AG04450 (cell line): ENCODE measurements at regions not wholly inside any gene's neighbourhood (a gene's known extent, or its start where the extent isn't known, plus 50 kb on each side); places are given as distances from the start of the nearest gene placed in this dataset.

Experiments
- CTCF ChIA-PET: fragments of 300-600, 350-600 bp; formaldehyde crosslinking; extraction: SDS; loops from one replicate; lab custom pipeline; 2022; ENCODE audit warnings: antibody characterized with exemption, inconsistent platforms; lab: Charles Lee
- POLR2A ChIA-PET: fragments of 350-600 bp; formaldehyde crosslinking; extraction: SDS; loops from one replicate; lab custom pipeline; 2021; ENCODE audit warnings: antibody characterized with exemption, inconsistent platforms; lab: Yijun Ruan, JAX
- DNase-seq: peaks from one replicate; pipeline ENCODE4 v3.0.0-alpha.2; 2011; ENCODE audit warnings: low read depth, low spot score
- H3K27ac ChIP-seq: one replicate; pipeline ENCODE4 v1.5.1; 2012; ENCODE audit warnings: low read depth, low read length, control low read depth
- H3K27me3 ChIP-seq: one replicate; pipeline ENCODE4 v1.6.0; 2012; ENCODE audit warnings: low read length; ENCODE audit not compliant: control insufficient read depth, insufficient read depth
- H3K4me3 ChIP-seq: 2 replicates; pipeline ENCODE4 v1.5.1; 2011; ENCODE audit warnings: mild to moderate bottlenecking, low read depth, low read length, control low read depth
- H3K9me3 ChIP-seq: 2 replicates; pipeline ENCODE4 v1.5.1; 2012; ENCODE audit warnings: low read length; ENCODE audit not compliant: control insufficient read depth, insufficient read depth
- CTCF ChIP-seq: IDR thresholded peaks from 2 replicates; pipeline ENCODE4 v1.5.1; 2011; ENCODE audit warnings: low read depth, low read length, control low read depth, inconsistent platforms

- TF ChIP-seq CTCF, result no peak
- H3K27ac ChIP-seq, result no peak overlapping the region
- POLR2A ChIA-PET, result no interaction called here
- peaks cover 4% of the 10 kb centered on the region; the same call in 1 of the 2 replicates for H3K9me3 ChIP-seq
- no peak for DNase-seq
- H3K27me3 ChIP-seq, result peaks cover 7% of the 10 kb centered on the region
- no peak overlapping the region for H3K4me3 ChIP-seq
- CTCF ChIA-PET, result interaction anchor here (0.9 to 4.2 kb wide), 9 partner anchors 9 to 1321 kb away, joined by 3 to 29 read pairs (median 5); no protein-coding TSS in a partner anchor
Measured at GRCh38 chr4:57191523-57192034, 81.4 kb upstream of the IGFBP7 start.

- Histone ChIP-seq H3K27me3 (peaks cover 6% of the 10 kb centered on the region), H3K9me3 (peaks cover 4% of the 10 kb centered on the region; the same call in 1 of the 2 replicates), H3K27ac (no peak overlapping the region), H3K4me3 (no peak overlapping the region)
- CTCF ChIA-PET, result interaction anchor here (0.9 to 4.2 kb wide), 10 partner anchors 10 to 1322 kb away, joined by 3 to 29 read pairs (median 5); no protein-coding TSS in a partner anchor
- TF ChIP-seq CTCF, result peak; percentile 57
- POLR2A ChIA-PET, result no interaction called here
- no peak for DNase-seq
Measured at GRCh38 chr4:57190601-57191481, 80.7 kb upstream of the IGFBP7 start.

GRCh38 chr4:57187246-57187645, 77.1 kb upstream of the IGFBP7 start:
- H3K4me3 ChIP-seq, result no peak overlapping the region
- no peaks in the 10 kb centered on the region for H3K9me3 ChIP-seq
- ChIA-PET POLR2A (no interaction called here), CTCF (no interaction called here)
- no peak for DNase-seq
- H3K27ac ChIP-seq, result no peak overlapping the region
- no peak for TF ChIP-seq CTCF
- H3K27me3 ChIP-seq, result peaks cover 3% of the 10 kb centered on the region

GRCh38 chr4:57184378-57185029, 74.3 kb upstream of the IGFBP7 start:
- Histone ChIP-seq H3K27me3 (peaks cover 3% of the 10 kb centered on the region), H3K9me3 (no peaks in the 10 kb centered on the region), H3K27ac (no peak overlapping the region), H3K4me3 (no peak overlapping the region)
- TF ChIP-seq CTCF, result no peak
- CTCF ChIA-PET, result interaction anchor here (1.3 kb wide), 1 partner anchor 21 kb away, joined by 3 read pairs; no protein-coding TSS in a partner anchor
- POLR2A ChIA-PET, result no interaction called here
- DNase-seq, result no peak
